NCI-H1092 (cell line): ENCODE measurements at regions not wholly inside any gene's neighbourhood (a gene's known extent, or its start where the extent isn't known, plus 50 kb on each side); places are given as distances from the start of the nearest gene placed in this dataset.
"Not testable (repeated sequence)": the region's sequence is repeated elsewhere in the genome, so short reads cannot be mapped to it uniquely, and the experiment has no call there.

Experiments
- DNase-seq: peaks from one replicate; lab custom pipeline; 2025; lab: John Stamatoyannopoulos, UW

GRCh38 chr5:62222305-62222704 is 83.7 kb upstream of the KIF2A start:
- DNase-seq: not testable (repeated sequence)

GRCh38 chr5:62223312-62223670 is 82.7 kb upstream of the KIF2A start:
- DNase-seq: not testable (repeated sequence)

DNA sequence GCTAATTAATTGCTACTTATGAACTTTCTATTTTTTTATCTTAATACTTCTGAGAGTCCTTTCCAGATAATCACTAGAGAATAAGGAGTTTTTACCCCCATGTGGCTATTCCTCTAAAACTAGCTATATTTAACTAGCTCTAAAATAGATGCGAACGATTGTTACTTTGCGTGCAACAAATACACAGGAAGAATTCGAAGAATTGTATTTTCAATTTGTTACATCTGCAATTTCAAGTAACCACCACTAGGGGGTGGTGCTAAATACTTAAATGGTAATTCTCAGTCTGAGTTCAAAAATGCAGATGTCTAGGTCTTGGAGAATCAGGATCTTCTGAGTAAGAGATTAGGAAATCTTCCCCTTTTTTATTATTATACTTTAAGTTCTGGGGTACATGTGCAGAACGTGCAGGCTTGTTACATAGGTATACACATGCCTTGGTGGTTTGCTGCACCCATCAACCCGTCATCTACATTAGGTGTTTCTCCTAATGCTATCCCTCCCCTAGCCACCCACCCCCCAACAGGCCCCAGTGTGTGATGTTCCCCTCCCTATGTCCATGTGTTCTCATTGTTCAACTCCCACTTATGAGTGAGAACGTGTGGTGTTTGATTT is 80.9 kb upstream of the KIF2A start:
- not testable (repeated sequence) for DNase-seq

- not testable (repeated sequence) for DNase-seq
These were observed 75.1 kb upstream of the KIF2A start for GRCh38 chr5:62230876-62231388.

GRCh38 chr5:62231576-62231975 is 74.4 kb upstream of the KIF2A start:
- no peak for DNase-seq

DNA sequence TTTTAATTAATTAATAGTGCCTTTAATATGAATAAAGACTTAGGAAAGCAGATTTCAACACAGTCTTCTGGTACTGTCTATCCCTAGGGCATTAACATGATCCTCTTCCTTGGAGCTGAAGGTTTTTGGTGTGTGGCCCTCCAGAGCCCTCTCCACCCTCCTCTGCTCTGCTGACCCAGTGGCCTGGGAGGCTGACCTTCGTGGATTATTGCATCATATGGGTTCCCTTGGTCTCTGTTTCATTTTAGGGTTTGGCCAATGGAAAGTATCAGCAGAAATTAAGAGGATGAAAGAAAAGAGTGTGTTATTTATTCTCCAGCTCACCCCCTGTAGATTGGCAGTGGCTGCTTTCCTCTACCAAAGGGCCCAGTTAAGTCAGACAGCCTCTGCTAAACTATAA is 73.8 kb upstream of the KIF2A start:
- DNase-seq: not testable (repeated sequence)

- not testable (repeated sequence) for DNase-seq
These were observed 72.6 kb upstream of the KIF2A start for GRCh38 chr5:62233083-62234046.

DNA sequence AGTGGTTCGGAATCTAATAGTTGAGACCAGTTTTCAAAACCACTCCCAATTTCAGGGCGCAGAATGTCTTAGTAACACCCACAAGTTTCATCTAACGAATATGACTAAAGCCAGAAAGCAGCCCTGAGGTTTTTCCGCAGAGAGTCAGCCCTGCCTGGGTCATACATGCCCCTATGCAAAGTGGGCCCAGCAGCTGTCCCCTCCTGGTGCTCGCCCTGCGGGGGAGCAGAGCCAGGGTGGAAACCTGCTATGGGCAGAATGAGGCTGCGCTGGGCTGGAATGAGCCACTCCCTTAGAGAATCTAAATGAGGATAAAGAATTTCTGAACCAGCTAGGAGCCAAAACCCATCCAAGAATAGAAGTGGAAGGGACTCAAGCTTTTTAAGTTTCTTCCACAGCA is 69.4 kb upstream of the KIF2A start:
- not testable (repeated sequence) for DNase-seq

DNA sequence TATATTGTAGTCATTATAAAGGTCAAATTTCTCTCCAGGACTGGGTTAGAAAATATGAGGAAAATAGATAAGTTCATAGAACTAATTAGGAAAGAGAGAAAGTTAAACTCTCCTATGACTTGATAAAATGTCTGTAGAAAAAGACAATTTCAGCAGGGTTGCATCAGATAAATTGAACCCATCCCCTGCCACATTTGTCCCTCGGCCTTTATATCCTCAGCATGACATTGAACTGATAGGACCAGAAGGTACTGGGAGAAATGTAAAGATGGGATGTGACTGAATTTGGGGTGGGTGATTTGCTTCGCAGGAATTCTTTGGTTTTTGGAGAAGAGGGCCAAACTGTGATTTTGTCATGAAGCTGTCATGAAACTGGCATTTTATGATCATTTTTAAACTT is 68.1 kb upstream of the KIF2A start:
- DNase-seq: not testable (repeated sequence)

- not testable (repeated sequence) for DNase-seq
These were observed 67.4 kb upstream of the KIF2A start for GRCh38 chr5:62238584-62238983.

- not testable (repeated sequence) for DNase-seq
These were observed 65.5 kb upstream of the KIF2A start for GRCh38 chr5:62240494-62240893.

DNA sequence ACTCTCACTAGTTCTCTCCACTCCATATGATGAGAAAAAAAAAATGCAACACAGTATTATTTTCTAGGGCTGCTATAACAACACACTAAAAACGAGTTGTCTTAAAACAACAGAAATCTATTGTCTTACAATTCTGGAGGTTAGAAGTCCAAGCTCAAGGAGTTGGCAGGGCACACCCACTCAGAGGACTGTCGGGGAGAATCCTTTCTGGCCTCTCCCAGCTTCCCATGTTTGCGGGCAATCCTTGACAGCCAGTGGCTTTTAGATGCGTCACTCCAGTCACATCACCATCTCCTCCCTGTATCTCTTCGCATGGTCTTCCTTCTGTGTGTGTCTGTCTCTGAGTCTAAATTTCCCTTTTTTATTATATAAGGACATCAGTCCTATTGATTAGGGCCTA is 64.0 kb upstream of the KIF2A start:
- DNase-seq: not testable (repeated sequence)

DNA sequence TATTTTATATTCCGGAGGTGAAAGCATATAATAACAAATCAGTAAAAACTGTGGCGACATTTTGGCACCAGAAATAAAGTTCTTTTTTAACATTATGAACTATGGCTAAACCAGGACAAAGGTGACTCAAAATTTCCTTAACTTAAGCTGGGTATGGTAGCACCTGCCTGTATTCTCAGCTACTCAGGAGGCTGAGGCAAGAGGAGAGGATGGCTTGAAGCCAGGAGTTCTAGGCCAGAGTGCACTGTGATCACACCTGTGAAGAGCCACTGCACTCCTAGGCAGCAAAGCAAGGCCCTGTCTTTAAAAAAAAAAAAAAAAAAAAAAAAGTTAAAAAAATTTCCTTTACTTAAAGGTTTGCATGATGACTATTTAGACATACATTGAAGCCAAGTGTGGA is 63.0 kb upstream of the KIF2A start:
- DNase-seq: not testable (repeated sequence)

DNA sequence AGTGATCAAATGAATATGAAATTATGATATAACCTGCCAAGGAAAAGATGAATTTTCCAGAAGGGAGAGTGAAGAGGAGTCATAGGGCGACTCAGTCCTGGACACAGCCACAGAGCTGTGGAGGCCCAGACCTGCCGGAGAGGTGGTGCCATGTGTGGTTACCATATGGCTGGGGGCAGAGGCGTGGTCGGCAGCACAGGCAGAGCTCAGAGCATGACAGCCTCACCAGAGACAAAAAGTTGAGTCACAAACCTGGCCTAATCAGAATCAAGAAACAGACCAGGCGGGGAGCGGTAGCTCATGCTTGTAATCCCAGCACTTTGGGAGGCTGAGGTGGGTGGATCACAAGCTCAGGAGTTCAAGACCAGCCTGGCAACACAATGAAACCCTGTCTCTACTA is 57.8 kb upstream of the KIF2A start:
- DNase-seq: not testable (repeated sequence)

DNA sequence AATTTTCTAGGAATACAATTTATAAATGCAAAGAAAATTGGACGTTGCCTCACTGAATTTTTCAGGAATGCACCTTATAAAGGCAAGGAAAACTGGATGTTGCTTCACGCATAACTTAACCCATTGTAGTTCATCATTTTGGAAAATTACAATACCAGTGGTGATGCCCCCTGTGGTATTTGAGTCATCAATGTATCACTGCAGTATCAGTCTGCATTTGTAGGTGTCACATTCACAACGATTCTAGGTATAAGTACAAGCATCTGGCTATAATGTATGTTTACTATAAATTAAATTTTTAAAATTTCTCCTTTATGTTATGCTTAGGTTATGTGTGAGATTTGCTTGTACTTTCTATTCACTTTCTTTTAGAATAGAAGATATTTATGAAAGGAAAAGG is 55.9 kb upstream of the KIF2A start:
- DNase-seq: not testable (repeated sequence)

GRCh38 chr5:62250919-62251318 is 55.1 kb upstream of the KIF2A start:
- DNase-seq: not testable (repeated sequence)

- DNase-seq: not testable (repeated sequence)
These were observed 53.5 kb upstream of the KIF2A start for GRCh38 chr5:62252519-62252918.

GRCh38 chr5:62255551-62255950 is 50.5 kb upstream of the KIF2A start:
- DNase-seq: not testable (repeated sequence)

- no peak for DNase-seq
These were observed 49.6 kb upstream of the KIF2A start for GRCh38 chr5:62256161-62257019.
